Peyer's patch (tissue), 4 donors: ENCODE measurements at regions not wholly inside any gene's neighbourhood (a gene's known extent, or its start where the extent isn't known, plus 50 kb on each side); places are given as distances from the start of the nearest gene placed in this dataset.
"Not testable (repeated sequence)": the region's sequence is repeated elsewhere in the genome, so short reads cannot be mapped to it uniquely, and the experiment has no call there.

Experiments used
- DNase-seq, 3 donors: peaks; one replicate each; pipeline ENCODE4 v3.0.0-alpha.2; 2017 to 2019
- H3K27ac ChIP-seq, 4 donors: fragments of 200-600 bp; sonication (generic); one replicate each; pipeline ENCODE4 v1.5.1; 2016 to 2019
- H3K27me3 ChIP-seq, 2 donors: fragments of 200-600 bp; sonication (generic); one replicate each; pipeline ENCODE4 v1.5.1; 2019
- H3K36me3 ChIP-seq, 3 donors: fragments of 200-600 bp; sonication (generic); one replicate each; pipeline ENCODE4 v1.5.1; 2016 to 2019
- H3K4me1 ChIP-seq, 4 donors: fragments of 200-600 bp; sonication (generic); one replicate each; pipeline ENCODE4 v1.5.1; 2016 to 2019
- H3K4me3 ChIP-seq, 4 donors: fragments of 200-600 bp; sonication (generic); 1 replicate in 3 of 4; 2 replicates in 1 of 4; pipeline ENCODE4 v1.5.1; 2016 to 2019; ENCODE audit warnings: mild to moderate bottlenecking in 1 of 4
- H3K9me3 ChIP-seq, 4 donors: fragments of 200-600 bp; sonication (generic); one replicate each; pipeline ENCODE4 v1.5.1; 2016 to 2019; ENCODE audit warnings: mild to moderate bottlenecking in 1 of 4
- POLR2A ChIP-seq, 2 donors: fragments of 450-650 bp; IDR thresholded peaks; one replicate each; pipeline ENCODE4 v1.5.1; 2017; ENCODE audit warnings: antibody characterized with exemption in 2 of 2, mild to moderate bottlenecking in 2 of 2, moderate library complexity in 2 of 2
- TF ChIP-seq, protein P1 (sequence below), 6 experiments: fragments of 450-650 bp in 4 of 6; fragments of 200-600 bp in 2 of 6; sonication (generic) in 1 of 6; IDR thresholded peaks; one replicate each; pipeline ENCODE4 v1.5.1; 2017 to 2019; ENCODE audit warnings: antibody characterized with exemption in 6 of 6, mild to moderate bottlenecking in 3 of 6, moderate library complexity in 1 of 6

DNA sequence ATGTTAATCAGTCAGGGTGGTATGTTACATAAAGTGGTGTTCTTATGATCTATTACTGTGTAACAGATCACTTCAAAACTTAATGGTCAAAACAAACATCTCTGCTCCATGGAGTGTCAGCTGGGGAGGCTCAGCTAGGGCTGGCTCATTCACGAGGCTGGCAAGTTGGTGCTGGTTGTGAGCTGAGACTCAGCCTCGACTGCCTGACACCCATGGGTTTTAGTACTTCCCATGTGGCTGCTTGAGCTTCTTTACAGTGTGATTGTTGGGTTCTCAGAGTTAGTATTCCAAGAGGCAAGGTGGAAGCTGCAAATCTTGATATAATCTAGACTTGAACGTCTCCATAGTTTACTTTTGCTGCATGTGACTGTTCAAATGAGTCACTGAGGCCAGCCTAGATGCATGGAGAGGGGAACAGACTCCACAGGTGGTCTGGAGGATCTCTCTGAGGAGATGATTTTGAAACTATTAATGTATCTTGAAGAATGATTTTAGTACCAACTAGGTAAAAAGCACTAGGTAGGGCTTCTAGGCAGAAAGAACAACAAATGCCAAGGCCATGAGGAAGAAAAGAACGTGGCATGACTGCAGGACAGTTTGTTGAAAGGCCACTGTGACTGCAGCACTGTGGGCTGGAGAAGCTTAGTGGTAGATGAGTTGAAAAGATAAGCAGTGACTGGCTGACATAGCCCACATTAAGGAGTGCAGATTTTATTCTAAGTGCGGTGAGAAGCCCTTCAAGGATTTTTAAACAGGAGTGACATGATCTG lies 281.1 kb upstream of the PROK2 start:
- TF ChIP-seq, protein P1, sequence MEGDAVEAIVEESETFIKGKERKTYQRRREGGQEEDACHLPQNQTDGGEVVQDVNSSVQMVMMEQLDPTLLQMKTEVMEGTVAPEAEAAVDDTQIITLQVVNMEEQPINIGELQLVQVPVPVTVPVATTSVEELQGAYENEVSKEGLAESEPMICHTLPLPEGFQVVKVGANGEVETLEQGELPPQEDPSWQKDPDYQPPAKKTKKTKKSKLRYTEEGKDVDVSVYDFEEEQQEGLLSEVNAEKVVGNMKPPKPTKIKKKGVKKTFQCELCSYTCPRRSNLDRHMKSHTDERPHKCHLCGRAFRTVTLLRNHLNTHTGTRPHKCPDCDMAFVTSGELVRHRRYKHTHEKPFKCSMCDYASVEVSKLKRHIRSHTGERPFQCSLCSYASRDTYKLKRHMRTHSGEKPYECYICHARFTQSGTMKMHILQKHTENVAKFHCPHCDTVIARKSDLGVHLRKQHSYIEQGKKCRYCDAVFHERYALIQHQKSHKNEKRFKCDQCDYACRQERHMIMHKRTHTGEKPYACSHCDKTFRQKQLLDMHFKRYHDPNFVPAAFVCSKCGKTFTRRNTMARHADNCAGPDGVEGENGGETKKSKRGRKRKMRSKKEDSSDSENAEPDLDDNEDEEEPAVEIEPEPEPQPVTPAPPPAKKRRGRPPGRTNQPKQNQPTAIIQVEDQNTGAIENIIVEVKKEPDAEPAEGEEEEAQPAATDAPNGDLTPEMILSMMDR (IDR thresholded peaks at IDR 0.05) = no peak
- TF ChIP-seq POLR2A (IDR thresholded peaks at IDR 0.05) = no peak
- Histone ChIP-seq H3K27me3 (no peaks in the 10 kb centered on the region), H3K9me3 (peaks cover 0 to 9% (median 0%) of the 10 kb centered on the region in 4 donors), H3K36me3 (no peaks in the 10 kb centered on the region), H3K4me3 (no peak overlapping the region), H3K4me1 (no peaks in the 10 kb centered on the region), H3K27ac (no peak overlapping the region)
- DNase-seq = no peak

DNA sequence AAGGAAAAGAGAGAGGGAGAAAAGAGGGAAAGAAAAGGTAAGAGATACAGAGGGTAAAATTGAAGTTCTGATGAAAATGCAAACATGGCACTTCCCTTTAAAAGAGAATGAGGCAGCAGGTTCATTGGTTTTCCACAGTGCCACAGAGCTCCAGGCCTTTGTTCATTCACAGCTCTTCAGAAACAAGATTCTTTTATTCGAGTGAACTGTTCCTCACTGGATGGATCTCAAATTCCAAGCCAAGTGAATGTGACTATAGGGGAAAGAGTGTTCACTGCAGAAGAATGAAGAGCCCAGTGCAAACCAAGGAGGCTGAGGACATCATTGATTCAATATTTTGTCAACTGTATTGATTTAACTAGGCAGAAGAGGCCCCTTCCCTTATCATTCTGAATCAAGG lies 280.3 kb upstream of the PROK2 start:
- DNase-seq = no peak
- Histone ChIP-seq H3K36me3 (no peaks in the 10 kb centered on the region), H3K27me3 (no peaks in the 10 kb centered on the region), H3K4me1 (no peaks in the 10 kb centered on the region), H3K4me3 (no peak overlapping the region), H3K27ac (no peak overlapping the region), H3K9me3 (peaks cover 0 to 9% (median 0%) of the 10 kb centered on the region in 4 donors)
- no peak for TF ChIP-seq POLR2A (IDR thresholded peaks at IDR 0.05)
- TF ChIP-seq, protein P1 (IDR thresholded peaks at IDR 0.05) = no peak

DNA sequence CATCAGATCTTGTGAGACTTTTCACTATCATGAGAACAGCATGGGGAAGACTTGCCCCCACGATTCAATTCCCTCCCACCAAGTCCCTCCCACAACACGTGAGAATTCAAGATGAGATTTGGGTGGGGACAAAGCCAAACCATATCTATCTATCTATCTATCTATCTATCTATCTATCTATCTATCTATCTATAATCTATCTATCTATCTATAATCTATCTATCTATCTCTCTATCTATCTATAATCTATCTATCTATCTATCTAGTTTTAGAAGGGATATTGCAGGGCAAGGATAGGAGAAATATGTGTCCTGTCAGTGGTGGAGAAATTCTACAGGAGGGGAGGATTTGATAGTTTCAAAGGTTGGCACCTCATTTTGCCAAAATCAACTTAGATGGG lies 279.8 kb upstream of the PROK2 start:
- H3K4me3 ChIP-seq, H3K4me1 ChIP-seq, H3K27ac ChIP-seq, H3K27me3 ChIP-seq, H3K9me3 ChIP-seq, DNase-seq, H3K36me3 ChIP-seq: not testable (repeated sequence)

DNA sequence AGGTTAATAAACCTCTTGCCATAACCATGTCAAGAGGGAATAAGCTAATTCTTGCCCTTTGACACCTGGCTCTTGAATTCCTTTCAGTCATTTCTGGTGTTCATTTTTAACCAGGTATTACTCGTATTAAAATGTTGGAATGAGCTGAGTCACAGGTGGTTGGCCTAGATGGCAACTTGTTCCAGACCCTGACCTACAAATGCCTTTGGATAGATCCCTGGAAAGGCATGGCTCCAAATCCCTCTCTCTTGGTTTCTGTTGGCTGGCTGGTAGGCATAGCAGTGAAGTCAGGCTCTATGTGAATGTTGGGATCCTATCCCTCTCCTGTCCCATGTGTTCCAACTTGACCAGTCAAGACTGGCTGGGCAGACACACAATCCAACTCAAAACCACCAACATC lies 277.1 kb upstream of the PROK2 start:
- peaks cover 0 to 9% (median 0%) of the 10 kb centered on the region in 4 donors for H3K9me3 ChIP-seq
- no peaks in the 10 kb centered on the region for H3K36me3 ChIP-seq
- no peak overlapping the region for H3K27ac ChIP-seq
- DNase-seq = no peak
- TF ChIP-seq, protein P1 (IDR thresholded peaks at IDR 0.05) = no peak
- no peak for TF ChIP-seq POLR2A (IDR thresholded peaks at IDR 0.05)
- H3K4me3 ChIP-seq = no peak overlapping the region
- no peaks in the 10 kb centered on the region for H3K27me3 ChIP-seq
- H3K4me1 ChIP-seq = no peaks in the 10 kb centered on the region

DNA sequence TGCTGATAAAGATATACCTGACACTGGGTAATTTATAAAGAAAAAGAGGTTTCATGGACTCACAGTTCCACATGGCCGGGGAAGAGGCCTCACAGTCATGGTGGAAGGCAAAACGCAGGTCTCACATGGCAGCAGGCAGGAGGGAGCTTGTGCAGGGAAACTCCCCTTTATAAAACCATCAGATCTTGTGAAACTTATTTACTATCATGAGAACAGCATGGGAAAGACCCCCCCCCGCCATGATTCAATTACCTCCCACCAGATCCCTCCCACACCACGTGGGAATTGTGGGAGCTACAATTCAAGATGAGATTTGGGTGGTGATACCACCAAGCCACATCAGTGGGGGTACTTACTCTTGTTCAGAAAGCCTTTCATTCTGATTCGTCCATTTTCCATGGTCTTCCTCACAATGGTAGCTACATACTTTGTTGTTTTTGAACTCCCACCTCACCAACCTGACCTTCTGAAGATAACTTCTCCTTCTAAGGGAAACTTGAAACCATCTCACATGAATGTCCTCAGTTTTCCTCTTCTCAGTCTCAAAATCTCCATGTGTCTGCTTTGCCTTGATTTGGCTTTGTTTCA lies 275.6 kb upstream of the PROK2 start:
- no peak for TF ChIP-seq POLR2A (IDR thresholded peaks at IDR 0.05)
- TF ChIP-seq, protein P1 (IDR thresholded peaks at IDR 0.05) = no peak
- Histone ChIP-seq H3K4me3 (no peak overlapping the region), H3K27me3 (no peaks in the 10 kb centered on the region), H3K27ac (no peak overlapping the region), H3K36me3 (no peaks in the 10 kb centered on the region), H3K9me3 (peaks cover 0 to 9% (median 0%) of the 10 kb centered on the region in 4 donors), H3K4me1 (no peaks in the 10 kb centered on the region)
- no peak for DNase-seq

DNA sequence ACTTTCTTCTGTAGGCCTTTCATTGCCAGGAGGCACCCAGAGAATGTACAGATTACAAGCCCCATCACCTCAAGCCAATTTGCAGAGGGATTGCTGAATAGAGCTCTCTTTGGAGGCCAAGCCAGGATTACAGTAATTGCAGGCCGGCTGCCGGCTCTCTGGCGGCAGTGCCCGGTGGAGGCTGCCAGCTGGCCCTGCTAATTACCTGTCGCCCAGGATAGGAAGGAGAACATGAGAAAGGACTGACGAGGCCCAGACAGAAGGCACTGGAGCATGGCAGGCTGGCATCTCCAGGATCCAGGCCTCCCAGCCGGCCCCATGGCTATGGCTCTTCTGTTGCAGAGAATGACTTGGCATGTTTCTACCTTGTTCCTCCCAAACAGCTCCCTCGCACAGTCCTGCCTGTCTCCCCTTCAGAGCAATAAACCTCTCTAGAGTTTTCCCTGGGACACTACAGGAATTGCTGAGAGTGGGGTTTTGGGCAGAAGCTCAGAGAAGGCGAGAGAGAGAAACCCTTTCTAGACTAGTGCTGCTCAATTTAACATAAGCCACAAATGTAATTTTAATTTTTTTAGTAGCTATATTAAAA lies 273.6 kb upstream of the PROK2 start:
- Histone ChIP-seq H3K27me3 (no peaks in the 10 kb centered on the region), H3K4me1 (no peaks in the 10 kb centered on the region), H3K9me3 (peaks cover 0 to 6% (median 0%) of the 10 kb centered on the region in 4 donors), H3K4me3 (no peak overlapping the region), H3K36me3 (no peaks in the 10 kb centered on the region), H3K27ac (no peak overlapping the region)
- no peak for DNase-seq
- TF ChIP-seq, protein P1 (IDR thresholded peaks at IDR 0.05) = no peak
- no peak for TF ChIP-seq POLR2A (IDR thresholded peaks at IDR 0.05)
